NCI-H1105 treated with DMSO at 0.1 percent for 48 hours (cell line): ENCODE measurements at regions not wholly inside any gene's neighbourhood (a gene's known extent, or its start where the extent isn't known, plus 50 kb on each side); places are given as distances from the start of the nearest gene placed in this dataset.
"Not testable (repeated sequence)": the region's sequence is repeated elsewhere in the genome, so short reads cannot be mapped to it uniquely, and the experiment has no call there.

Experiments
- DNase-seq: peaks from one replicate; lab custom pipeline; 2025; lab: John Stamatoyannopoulos, UW

- DNase-seq, result no peak
Observed at GRCh38 chr4:149203256-149204001, 612.2 kb downstream of the IQCM start.

- DNase-seq, result no peak
Observed at GRCh38 chr4:149202117-149202516, 613.5 kb downstream of the IQCM start.

GRCh38 chr4:149199594-149199993, 616.0 kb downstream of the IQCM start:
- no peak for DNase-seq

- no peak for DNase-seq
Observed at GRCh38 chr4:149194061-149194460, 621.6 kb downstream of the IQCM start.

DNA sequence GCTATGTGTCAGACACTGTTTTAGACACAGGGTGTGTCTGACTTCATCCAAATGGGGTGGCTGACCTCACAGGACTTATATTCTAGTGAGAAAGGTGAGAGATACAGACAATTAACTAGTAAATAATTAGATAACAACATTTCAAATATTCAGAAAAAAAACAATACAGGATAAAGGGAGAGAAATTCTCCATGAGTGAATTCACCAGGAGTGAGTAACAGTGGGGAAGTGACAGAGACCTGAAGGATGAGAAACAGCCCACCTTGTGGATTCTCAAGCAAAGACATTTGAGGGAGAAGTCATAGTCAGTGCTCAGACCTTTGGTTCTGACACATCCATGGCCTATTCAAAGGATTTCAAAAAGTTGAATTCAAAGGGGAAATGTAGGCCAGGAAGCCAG, 627.9 kb downstream of the IQCM start:
- no peak for DNase-seq

GRCh38 chr4:149183638-149184037, 632.0 kb downstream of the IQCM start:
- no peak for DNase-seq

- not testable (repeated sequence) for DNase-seq
Observed at GRCh38 chr4:149181459-149181858, 634.2 kb downstream of the IQCM start.

DNA sequence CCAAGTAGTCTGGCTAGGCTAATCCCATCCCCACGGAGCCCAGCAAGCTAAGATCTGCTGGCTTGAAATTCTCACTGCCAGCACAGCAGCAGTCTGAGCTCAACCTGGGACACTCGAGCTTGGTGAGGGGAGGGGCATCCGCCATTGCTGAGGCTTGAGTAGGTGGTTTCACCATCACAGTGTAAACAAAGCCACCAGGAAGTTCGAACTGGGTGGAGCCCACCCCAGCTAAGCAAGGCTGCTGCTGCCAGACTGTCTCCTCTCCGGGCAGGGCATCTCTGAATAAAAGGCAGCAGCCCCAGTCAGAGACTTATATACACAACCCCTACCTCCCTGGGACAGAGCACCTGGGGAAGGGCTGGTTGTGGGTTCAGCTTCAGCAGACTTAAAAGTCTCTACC, 639.6 kb downstream of the IQCM start:
- no peak for DNase-seq

- no peak for DNase-seq
Observed at GRCh38 chr4:149175549-149175948, 640.1 kb downstream of the IQCM start.

DNA sequence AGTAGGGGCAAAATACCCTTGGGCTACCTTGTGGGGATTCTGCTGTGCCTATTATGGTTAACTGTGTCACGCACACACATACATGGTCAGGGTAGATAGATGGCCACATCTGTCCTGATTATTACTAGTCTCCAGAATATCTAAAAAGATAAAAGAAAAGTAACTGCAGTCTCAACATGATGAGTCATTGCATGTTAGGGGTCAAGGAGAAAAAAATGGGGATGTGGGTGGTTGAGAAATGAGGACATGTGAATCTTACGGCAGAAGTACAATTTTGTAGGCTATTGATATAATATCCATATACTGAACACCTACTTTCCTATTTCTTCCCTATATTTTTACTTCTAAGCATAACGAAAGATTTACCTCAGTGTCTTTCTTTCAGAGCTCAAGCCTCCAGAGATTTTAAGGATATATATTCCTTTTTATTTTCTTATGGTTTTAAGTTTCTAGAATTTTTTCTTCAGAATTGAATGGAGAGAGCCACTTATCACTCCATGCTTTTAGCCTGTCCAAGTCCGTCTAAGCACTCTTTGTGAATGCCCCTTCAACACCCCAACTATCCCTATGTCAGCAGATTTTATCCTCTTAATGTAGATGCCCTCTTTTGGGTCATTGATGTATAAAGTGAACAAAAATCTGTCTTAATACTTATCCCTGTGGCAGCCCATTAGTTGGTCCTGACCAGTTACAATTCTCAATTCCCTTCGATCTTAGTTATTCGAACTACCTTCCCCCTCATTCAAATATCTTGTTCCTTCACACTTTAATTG, 642.2 kb downstream of the IQCM start:
- no peak for DNase-seq

GRCh38 chr4:149168645-149169044, 647.0 kb downstream of the IQCM start:
- DNase-seq, result no peak

GRCh38 chr4:149166876-149167275, 648.8 kb downstream of the IQCM start:
- no peak for DNase-seq

- no peak for DNase-seq
Observed at GRCh38 chr4:149166365-149166764, 649.3 kb downstream of the IQCM start.

DNA sequence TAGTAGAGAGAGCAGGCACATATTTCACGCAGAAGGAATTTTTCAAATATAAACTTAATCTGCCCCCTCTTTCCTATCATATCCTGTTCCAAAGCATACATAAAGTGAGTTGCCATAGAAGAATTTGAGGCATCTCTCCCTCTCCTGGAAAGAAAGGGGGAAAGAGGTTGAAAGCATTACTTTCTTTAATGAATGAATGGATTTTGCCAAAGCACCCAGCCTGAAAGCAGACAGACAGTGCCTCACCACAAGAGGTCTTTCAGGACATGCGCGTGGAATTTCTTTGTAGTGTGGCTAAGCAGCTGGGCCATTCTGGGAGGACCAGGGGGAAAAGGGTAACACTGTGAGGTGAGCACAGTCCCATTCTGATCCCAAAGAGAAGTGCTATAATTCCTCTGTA, 651.4 kb downstream of the IQCM start:
- DNase-seq, result no peak

GRCh38 chr4:149161247-149161646, 654.4 kb downstream of the IQCM start:
- DNase-seq, result no peak

GRCh38 chr4:149160370-149160769, 655.3 kb downstream of the IQCM start:
- no peak for DNase-seq

- DNase-seq, result no peak
Observed at GRCh38 chr4:149158817-149159216, 656.8 kb downstream of the IQCM start.

DNA sequence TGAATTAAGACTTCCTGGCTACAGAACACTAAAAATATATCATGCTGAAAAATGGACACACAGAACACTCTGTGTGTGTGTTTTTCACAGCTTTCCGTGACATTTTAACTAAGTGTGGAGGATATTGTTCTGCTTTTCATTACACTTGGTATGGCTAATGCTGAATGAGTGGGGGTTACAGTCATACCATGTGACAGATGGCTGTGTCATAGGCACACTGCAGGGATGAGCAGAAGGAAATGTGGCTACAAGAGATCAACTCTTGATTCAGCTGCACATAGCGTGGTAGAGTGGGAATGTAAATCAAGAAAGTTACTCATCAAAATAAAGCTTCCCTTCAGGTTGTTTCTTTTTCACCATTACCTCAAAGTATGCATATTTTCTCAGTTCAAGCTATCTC, 669.8 kb downstream of the IQCM start:
- DNase-seq, result no peak

- no peak for DNase-seq
Observed at GRCh38 chr4:149144060-149144459, 671.6 kb downstream of the IQCM start.

GRCh38 chr4:149141391-149141790, 674.3 kb downstream of the IQCM start:
- no peak for DNase-seq

DNA sequence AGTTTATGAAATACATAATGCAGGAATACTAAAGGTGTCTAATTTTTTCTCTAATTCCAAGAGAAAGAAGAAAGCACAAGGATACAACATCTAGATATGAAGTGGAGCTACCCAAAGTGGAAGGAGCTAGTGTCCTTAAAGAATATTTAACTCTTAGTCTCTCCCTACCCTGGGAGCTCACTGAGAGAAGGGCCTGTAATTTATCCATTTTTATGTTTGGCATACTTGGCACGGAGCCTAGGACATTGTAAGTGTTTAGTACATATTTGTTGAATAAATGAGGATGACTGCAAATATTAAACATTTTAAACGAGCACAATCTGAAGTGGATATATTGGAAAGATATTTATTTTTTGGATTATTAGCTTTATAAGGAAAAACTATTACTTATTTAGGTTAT, 674.8 kb downstream of the IQCM start:
- DNase-seq, result peak; percentile 25

- no peak for DNase-seq
Observed at GRCh38 chr4:149136951-149137620, 678.6 kb downstream of the IQCM start.

GRCh38 chr4:149135062-149135461, 680.6 kb downstream of the IQCM start:
- no peak for DNase-seq
